Activated naive CD4-positive, alpha-beta T cell treated with anti-CD3 and anti-CD28 coated beads for 36 hours (primary cell): ENCODE measurements at regions not wholly inside any gene's neighbourhood (a gene's known extent, or its start where the extent isn't known, plus 50 kb on each side); places are given as distances from the start of the nearest gene placed in this dataset.

Source experiments
- CTCF ChIA-PET: fragments of 350-600 bp; sonication (Branson Sonifier 250); formaldehyde crosslinking; loops from one replicate; lab custom pipeline; 2021; ENCODE audit warnings: antibody characterized with exemption; lab: Charles Lee
- DNase-seq: peaks from one replicate; pipeline ENCODE4 v3.0.0-alpha.2; 2020
- H3K27ac Mint-ChIP-seq: one replicate; pipeline ENCODE4 v1.8.0; 2021; ENCODE audit warnings: mild to moderate bottlenecking, mixed read lengths
- H3K27me3 Mint-ChIP-seq: one replicate; pipeline ENCODE4 v1.8.0; 2021; ENCODE audit warnings: low read depth, mixed read lengths
- H3K36me3 Mint-ChIP-seq: one replicate; pipeline ENCODE4 v1.8.0; 2021; ENCODE audit warnings: low read depth, mixed read lengths
- H3K4me1 Mint-ChIP-seq: one replicate; pipeline ENCODE4 v1.8.0; 2021; ENCODE audit warnings: low read depth, mixed read lengths
- H3K4me3 Mint-ChIP-seq: one replicate; pipeline ENCODE4 v1.8.0; 2021; ENCODE audit warnings: mild to moderate bottlenecking, moderate library complexity, mixed read lengths
- H3K9me3 Mint-ChIP-seq: one replicate; pipeline ENCODE4 v1.8.0; 2021; ENCODE audit warnings: mixed read lengths
- intact Hi-C: fragments of 100-400 bp; cut with micrococcal nuclease; formaldehyde crosslinking; loops from one replicate; pipeline ENCODE4 v1.15.1; 2023

- Mint-ChIP-seq H3K9me3 (no peaks in the 10 kb centered on the region), H3K4me3 (no peak overlapping the region), H3K27me3 (no peaks in the 10 kb centered on the region), H3K36me3 (no peaks in the 10 kb centered on the region), H3K4me1 (no peaks in the 10 kb centered on the region), H3K27ac (no peak overlapping the region)
- intact Hi-C loops = no loop called here
- no peak for DNase-seq
- CTCF ChIA-PET = interaction anchor here (0.6 kb wide), 1 partner anchor 542 kb away, joined by 4 read pairs; no protein-coding TSS in a partner anchor
Observed at GRCh38 chr12:83216230-83216629, 529.5 kb downstream of the TMTC2 start.

- H3K27ac Mint-ChIP-seq = no peak overlapping the region
- no peaks in the 10 kb centered on the region for H3K27me3 Mint-ChIP-seq
- CTCF ChIA-PET = no interaction called here
- no peak for DNase-seq
- H3K9me3 Mint-ChIP-seq = no peaks in the 10 kb centered on the region
- intact Hi-C loops = no loop called here
- no peak overlapping the region for H3K4me3 Mint-ChIP-seq
- no peaks in the 10 kb centered on the region for H3K36me3 Mint-ChIP-seq
- no peaks in the 10 kb centered on the region for H3K4me1 Mint-ChIP-seq
Observed at GRCh38 chr12:83214185-83214584, 527.5 kb downstream of the TMTC2 start.

GRCh38 chr12:83210933-83211332, 524.2 kb downstream of the TMTC2 start:
- Mint-ChIP-seq H3K9me3 (no peaks in the 10 kb centered on the region), H3K27ac (no peak overlapping the region), H3K27me3 (no peaks in the 10 kb centered on the region), H3K36me3 (no peaks in the 10 kb centered on the region), H3K4me3 (no peak overlapping the region), H3K4me1 (no peaks in the 10 kb centered on the region)
- intact Hi-C loops = no loop called here
- no peak for DNase-seq
- CTCF ChIA-PET = no interaction called here

- Mint-ChIP-seq H3K9me3 (no peaks in the 10 kb centered on the region), H3K36me3 (no peaks in the 10 kb centered on the region), H3K27me3 (no peaks in the 10 kb centered on the region), H3K4me3 (no peak overlapping the region), H3K27ac (no peak overlapping the region), H3K4me1 (no peaks in the 10 kb centered on the region)
- intact Hi-C loops = no loop called here
- DNase-seq = no peak
- CTCF ChIA-PET = no interaction called here
Observed at GRCh38 chr12:83199069-83199468, 512.4 kb downstream of the TMTC2 start.

DNA sequence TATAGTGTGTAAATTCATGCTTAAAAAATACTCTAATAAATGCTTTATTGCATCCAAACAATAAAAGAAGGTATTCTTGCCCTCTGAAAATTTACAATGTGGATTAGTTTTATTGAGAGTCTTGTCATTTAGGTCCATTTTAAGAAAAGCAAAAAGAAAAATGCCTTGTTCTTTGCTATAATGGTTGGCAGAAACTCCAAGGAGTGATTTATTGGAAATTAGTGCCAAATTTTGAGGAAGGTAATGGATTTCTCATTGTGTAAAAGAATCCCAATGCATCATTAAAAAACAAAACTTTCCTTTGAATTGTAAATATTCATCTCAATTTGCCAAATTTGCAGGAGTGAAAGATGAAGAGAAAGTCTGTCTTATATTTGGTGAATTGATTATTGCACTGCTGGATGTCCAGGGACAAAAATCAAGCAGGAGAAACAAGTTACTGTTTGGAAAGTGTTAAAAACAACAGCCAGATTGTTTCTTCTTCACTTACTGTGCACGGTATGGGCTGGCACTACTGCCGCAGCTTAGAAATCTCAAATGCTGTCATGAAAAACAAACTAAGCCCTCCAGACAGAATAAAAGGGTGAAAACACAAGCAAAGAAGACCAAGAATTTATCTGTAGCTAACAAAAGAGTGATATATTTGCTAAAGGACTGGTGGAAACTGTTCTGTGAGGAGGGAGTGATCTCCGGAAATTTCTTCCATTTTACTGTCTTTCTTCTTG, 511.7 kb downstream of the TMTC2 start:
- CTCF ChIA-PET = no interaction called here
- H3K4me1 Mint-ChIP-seq = no peaks in the 10 kb centered on the region
- H3K27me3 Mint-ChIP-seq = no peaks in the 10 kb centered on the region
- DNase-seq = no peak
- intact Hi-C loops = no loop called here
- no peak overlapping the region for H3K4me3 Mint-ChIP-seq
- H3K27ac Mint-ChIP-seq = no peak overlapping the region
- no peaks in the 10 kb centered on the region for H3K9me3 Mint-ChIP-seq
- H3K36me3 Mint-ChIP-seq = no peaks in the 10 kb centered on the region

DNA sequence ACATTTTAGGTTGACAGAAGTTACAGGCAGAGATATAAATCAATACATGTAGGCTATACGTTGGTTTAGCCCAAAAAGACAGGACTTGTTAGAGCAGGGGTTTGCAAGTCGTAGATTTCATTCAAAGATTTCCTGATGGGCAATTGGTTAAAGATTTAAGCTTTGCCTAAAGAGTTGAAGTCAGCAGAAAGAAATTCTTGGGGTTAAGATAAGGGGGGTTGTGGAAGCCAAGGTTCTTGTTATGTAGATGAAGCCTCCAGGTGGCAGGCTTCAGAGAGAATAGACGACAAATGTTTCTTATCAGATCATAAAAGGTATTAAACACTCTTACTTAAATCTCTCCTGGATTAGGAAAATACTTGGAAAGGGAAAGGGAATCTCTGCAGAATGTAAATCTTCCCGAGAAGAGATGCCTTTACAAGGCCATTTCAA, 510.8 kb downstream of the TMTC2 start:
- H3K27me3 Mint-ChIP-seq = no peaks in the 10 kb centered on the region
- peaks cover 2% of the 10 kb centered on the region for H3K9me3 Mint-ChIP-seq
- no peaks in the 10 kb centered on the region for H3K36me3 Mint-ChIP-seq
- no peaks in the 10 kb centered on the region for H3K4me1 Mint-ChIP-seq
- H3K4me3 Mint-ChIP-seq = no peak overlapping the region
- CTCF ChIA-PET = no interaction called here
- no peak for DNase-seq
- no peak overlapping the region for H3K27ac Mint-ChIP-seq
- intact Hi-C loops = no loop called here

- CTCF ChIA-PET = no interaction called here
- no peak overlapping the region for H3K4me3 Mint-ChIP-seq
Observed at GRCh38 chr12:83196694-83197350, 510.1 kb downstream of the TMTC2 start.

GRCh38 chr12:83190631-83191390, 504.1 kb downstream of the TMTC2 start:
- H3K4me3 Mint-ChIP-seq = no peak overlapping the region
- no peak for DNase-seq
- H3K36me3 Mint-ChIP-seq = no peaks in the 10 kb centered on the region
- CTCF ChIA-PET = no interaction called here
- H3K4me1 Mint-ChIP-seq = no peaks in the 10 kb centered on the region
- peaks cover 3% of the 10 kb centered on the region for H3K27me3 Mint-ChIP-seq
- intact Hi-C loops = no loop called here
- peaks cover 4% of the 10 kb centered on the region for H3K9me3 Mint-ChIP-seq
- H3K27ac Mint-ChIP-seq = no peak overlapping the region

More at GRCh38 chr12:83196694-83197350, 510.1 kb downstream of the TMTC2 start:
- H3K9me3 Mint-ChIP-seq = peaks cover 4% of the 10 kb centered on the region
- no peaks in the 10 kb centered on the region for H3K36me3 Mint-ChIP-seq
- H3K27ac Mint-ChIP-seq = no peak overlapping the region
- intact Hi-C loops = no loop called here
- no peaks in the 10 kb centered on the region for H3K27me3 Mint-ChIP-seq
- H3K4me1 Mint-ChIP-seq = no peaks in the 10 kb centered on the region
- DNase-seq = no peak

DNA sequence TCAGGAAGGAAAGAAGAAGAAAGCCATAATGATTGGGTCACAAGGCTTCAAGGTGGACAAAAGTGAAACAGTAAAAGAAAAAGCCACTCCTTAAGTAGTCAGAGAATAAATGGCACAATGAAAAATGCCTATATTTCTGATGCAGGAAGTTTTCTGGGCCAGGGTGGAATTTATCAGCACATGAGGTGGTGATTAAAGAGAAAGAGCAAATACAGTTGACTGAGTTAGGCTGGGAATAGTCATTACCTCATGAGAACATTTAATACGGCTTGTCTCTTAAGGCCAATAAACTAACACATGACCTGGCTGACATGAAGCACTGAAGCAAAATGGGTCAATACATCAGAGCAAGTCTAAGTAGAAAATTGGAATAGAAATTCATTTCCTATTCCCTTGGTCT, 499.7 kb downstream of the TMTC2 start:
- intact Hi-C loops = no loop called here
- CTCF ChIA-PET = no interaction called here

GRCh38 chr12:83185241-83185640, 498.5 kb downstream of the TMTC2 start:
- Mint-ChIP-seq H3K27ac (no peak overlapping the region), H3K4me3 (no peak overlapping the region)
- intact Hi-C loops = no loop called here

More for the DNA sequence above, 499.7 kb downstream of the TMTC2 start:
- Mint-ChIP-seq H3K27me3 (peaks cover 3% of the 10 kb centered on the region), H3K4me1 (no peaks in the 10 kb centered on the region), H3K36me3 (no peaks in the 10 kb centered on the region), H3K4me3 (no peak overlapping the region), H3K27ac (no peak overlapping the region), H3K9me3 (no peaks in the 10 kb centered on the region)
- DNase-seq = no peak

More at GRCh38 chr12:83185241-83185640, 498.5 kb downstream of the TMTC2 start:
- no peaks in the 10 kb centered on the region for H3K4me1 Mint-ChIP-seq
- DNase-seq = no peak
- peaks cover 3% of the 10 kb centered on the region for H3K27me3 Mint-ChIP-seq
- no peaks in the 10 kb centered on the region for H3K36me3 Mint-ChIP-seq
- H3K9me3 Mint-ChIP-seq = no peaks in the 10 kb centered on the region
- CTCF ChIA-PET = no interaction called here
